GM12874 (cell line): ENCODE measurements at regions not wholly inside any gene's neighbourhood (a gene's known extent, or its start where the extent isn't known, plus 50 kb on each side); places are given as distances from the start of the nearest gene placed in this dataset.

Experiments
- TF ChIP-seq, protein P1 (sequence below): IDR thresholded peaks from 2 replicates; pipeline ENCODE4 v1.5.1; 2011; ENCODE audit warnings: low read depth, mild to moderate bottlenecking, control low read depth, low read length, moderate library complexity; ENCODE audit not compliant: insufficient read depth

DNA sequence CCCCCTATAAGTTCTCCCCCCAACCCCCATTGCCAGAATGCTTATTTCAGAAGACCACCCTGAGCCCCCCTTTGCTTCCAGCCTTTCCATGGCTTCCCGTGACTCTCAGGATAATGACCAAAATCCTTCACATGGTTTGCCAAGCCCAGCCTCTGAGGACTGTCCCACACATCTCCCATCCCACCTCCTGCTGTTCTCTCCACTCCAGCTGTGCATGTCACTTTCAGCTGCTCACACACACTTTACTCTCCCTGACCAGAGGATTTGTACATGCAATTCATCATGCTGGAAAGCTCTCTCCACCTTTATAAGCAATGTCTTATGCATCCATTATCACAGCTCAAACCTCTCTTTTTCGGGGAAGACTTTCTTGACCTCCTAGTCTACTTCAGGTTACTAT is 164.2 kb downstream of the PRL start:
- TF ChIP-seq, protein P1, sequence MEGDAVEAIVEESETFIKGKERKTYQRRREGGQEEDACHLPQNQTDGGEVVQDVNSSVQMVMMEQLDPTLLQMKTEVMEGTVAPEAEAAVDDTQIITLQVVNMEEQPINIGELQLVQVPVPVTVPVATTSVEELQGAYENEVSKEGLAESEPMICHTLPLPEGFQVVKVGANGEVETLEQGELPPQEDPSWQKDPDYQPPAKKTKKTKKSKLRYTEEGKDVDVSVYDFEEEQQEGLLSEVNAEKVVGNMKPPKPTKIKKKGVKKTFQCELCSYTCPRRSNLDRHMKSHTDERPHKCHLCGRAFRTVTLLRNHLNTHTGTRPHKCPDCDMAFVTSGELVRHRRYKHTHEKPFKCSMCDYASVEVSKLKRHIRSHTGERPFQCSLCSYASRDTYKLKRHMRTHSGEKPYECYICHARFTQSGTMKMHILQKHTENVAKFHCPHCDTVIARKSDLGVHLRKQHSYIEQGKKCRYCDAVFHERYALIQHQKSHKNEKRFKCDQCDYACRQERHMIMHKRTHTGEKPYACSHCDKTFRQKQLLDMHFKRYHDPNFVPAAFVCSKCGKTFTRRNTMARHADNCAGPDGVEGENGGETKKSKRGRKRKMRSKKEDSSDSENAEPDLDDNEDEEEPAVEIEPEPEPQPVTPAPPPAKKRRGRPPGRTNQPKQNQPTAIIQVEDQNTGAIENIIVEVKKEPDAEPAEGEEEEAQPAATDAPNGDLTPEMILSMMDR: no peak

DNA sequence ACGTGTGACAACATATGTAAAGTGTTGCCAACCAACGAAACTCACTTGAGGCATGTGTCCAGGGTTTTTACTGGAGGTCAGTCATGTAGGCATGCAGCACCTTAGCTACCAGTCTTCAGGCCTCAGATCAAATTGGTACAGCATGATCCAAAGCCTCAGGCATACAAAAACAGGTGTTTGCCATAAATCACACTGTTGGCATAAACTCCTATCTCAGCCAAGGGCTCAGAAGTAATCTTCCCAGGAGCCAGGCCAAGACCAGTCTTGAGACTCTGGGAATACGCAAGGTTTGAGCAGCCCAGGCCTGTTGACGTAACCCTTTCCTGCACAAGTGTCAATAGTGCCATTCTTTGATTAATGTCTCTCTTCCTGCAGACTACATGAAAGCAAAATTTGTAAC is 163.5 kb downstream of the PRL start:
- TF ChIP-seq, protein P1: no peak

DNA sequence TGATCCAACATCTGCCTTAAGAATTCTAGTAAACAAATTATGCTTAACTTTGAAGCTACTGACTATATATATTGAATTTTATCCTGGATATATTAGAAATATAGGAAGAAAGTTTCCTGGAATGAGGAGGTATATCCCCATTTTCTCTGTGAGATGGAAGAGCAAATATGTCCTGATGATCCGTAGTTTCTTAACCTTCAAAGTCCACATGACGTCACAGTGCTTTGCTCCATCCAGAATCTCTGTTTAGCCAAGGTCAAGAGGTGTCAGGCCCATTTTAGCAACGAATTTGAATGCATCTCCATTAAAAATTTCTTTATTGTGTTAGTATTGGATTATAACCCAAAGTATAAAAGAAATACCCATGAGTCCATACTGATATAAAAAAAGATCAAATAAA is 162.5 kb downstream of the PRL start:
- TF ChIP-seq, protein P1: no peak

DNA sequence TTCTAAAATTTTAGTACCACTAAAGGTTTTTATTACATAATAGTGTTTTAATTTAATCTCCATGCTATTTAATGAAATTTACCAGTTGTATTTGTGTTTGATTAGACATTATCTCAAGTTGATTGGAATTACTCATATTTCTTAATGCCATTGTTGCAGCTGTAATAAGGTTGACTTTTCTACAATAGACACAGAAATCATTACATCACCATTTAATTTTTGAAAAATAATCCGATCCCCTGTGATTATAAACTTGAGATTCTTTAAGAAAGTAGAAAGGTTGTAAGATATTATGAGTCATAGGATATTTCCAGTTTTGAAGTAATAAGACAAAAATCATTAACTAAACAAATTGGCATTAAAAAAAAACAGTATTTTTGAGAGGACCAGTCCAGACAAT is 161.4 kb downstream of the PRL start:
- TF ChIP-seq, protein P1: no peak

DNA sequence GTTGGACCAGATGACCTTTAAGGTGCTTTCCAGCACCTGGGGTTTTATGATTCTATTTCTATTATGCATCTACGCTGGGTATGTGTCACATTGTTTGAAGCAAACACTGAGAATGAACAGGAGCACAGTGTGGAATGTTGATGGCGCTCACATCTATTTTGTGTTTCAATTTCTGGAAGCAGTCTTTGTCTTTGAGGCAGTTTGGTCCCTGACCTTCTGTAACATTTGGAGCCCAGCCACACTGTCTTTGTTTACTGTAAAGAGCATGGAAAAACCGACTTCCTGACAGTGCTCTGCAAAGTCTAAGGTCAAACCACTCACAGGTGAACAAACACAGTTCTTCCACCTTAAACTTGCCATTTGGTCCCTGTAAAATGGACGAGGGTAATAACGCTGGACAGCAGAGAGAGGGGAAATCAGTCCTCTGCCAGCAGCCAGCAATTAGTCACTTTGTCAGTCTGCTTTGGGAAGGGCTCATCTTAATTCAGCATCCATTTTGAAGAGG is 155.5 kb downstream of the PRL start:
- TF ChIP-seq, protein P1: no peak

DNA sequence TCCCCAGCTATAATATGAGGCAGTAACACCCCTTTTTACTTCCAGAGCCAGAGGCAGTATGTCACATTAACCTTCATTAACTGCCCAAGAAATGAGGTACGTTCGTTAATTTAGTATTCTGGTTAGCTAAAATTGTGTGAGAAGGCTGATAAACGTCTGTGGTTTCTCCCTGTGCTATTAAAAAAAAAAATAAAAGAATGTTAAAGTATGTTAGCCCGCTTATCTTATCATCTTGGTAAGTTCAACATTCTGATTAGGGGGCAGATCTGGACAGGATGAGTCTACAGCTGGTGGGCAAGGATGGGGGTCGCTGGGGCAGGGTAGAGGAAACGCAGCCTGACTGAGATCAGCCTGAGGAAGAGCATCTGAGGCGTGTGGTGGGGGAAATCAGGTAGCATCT is 154.0 kb downstream of the PRL start:
- TF ChIP-seq, protein P1: no peak

DNA sequence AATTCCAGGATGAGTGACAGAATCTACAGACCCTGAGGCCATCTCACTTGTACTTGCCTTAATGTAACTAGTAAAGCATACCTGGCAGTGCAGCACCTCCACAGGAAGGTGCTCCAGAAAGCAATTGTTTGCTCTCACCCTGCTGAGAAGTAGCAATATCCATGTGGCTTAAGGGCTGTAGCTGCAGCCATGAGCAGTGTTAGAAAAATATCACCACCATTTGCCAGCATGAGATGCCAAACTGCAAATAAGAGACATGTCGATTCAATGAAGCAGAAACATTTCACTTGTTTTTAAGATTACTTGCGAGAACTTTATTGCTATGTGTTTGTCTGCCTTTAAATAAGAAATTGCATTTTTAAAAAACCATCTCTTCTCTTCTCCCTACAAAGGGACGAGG is 151.5 kb downstream of the PRL start:
- TF ChIP-seq, protein P1: no peak
